Superior temporal gyrus (tissue), 1 donor: ENCODE measurements at regions not wholly inside any gene's neighbourhood (a gene's known extent, or its start where the extent isn't known, plus 50 kb on each side); places are given as distances from the start of the nearest gene placed in this dataset.
"Not testable (repeated sequence)": the region's sequence is repeated elsewhere in the genome, so short reads cannot be mapped to it uniquely, and the experiment has no call there.

ENCODE experiments used
- DNase-seq: peaks from one replicate; pipeline ENCODE4 v3.0.0-alpha.2; 2016; ENCODE audit errors: extremely low spot score

- DNase-seq = no peak
Measured at GRCh38 chr2:131584380-131584779, 56.7 kb downstream of the CCDC74A start.

- no peak for DNase-seq
Measured at GRCh38 chr2:131584940-131585339, 57.3 kb downstream of the CCDC74A start.

- no peak for DNase-seq
Measured at GRCh38 chr2:131588152-131588873, 60.6 kb downstream of the CCDC74A start.

GRCh38 chr2:131589126-131589525 lies 61.4 kb downstream of the CCDC74A start:
- not testable (repeated sequence) for DNase-seq

GRCh38 chr2:131590366-131590765 lies 62.7 kb downstream of the CCDC74A start:
- no peak for DNase-seq

- no peak for DNase-seq
Measured at GRCh38 chr2:131590896-131591295, 63.2 kb downstream of the CCDC74A start.

GRCh38 chr2:131596561-131596960 lies 68.9 kb downstream of the CCDC74A start:
- DNase-seq = not testable (repeated sequence)

GRCh38 chr2:131602444-131602843 lies 74.8 kb downstream of the CCDC74A start:
- DNase-seq = not testable (repeated sequence)

GRCh38 chr2:131604652-131605051 lies 77.0 kb downstream of the CCDC74A start:
- not testable (repeated sequence) for DNase-seq

GRCh38 chr2:131606366-131606765 lies 78.7 kb downstream of the CCDC74A start:
- not testable (repeated sequence) for DNase-seq

GRCh38 chr2:131607056-131607455 lies 79.4 kb downstream of the CCDC74A start:
- not testable (repeated sequence) for DNase-seq

- not testable (repeated sequence) for DNase-seq
Measured at GRCh38 chr2:131614539-131614938, 86.9 kb downstream of the CCDC74A start.

- DNase-seq = not testable (repeated sequence)
Measured at GRCh38 chr2:131618320-131618719, 90.6 kb downstream of the CCDC74A start.

- not testable (repeated sequence) for DNase-seq
Measured at GRCh38 chr2:131622874-131623273, 95.2 kb downstream of the CCDC74A start.

GRCh38 chr2:131626011-131626410 lies 98.3 kb downstream of the CCDC74A start:
- DNase-seq = not testable (repeated sequence)

GRCh38 chr2:131626565-131626964 lies 98.9 kb downstream of the CCDC74A start:
- DNase-seq = not testable (repeated sequence)

- not testable (repeated sequence) for DNase-seq
Measured at GRCh38 chr2:131627777-131628176, 100.1 kb downstream of the CCDC74A start.

GRCh38 chr2:131631648-131632047 lies 104.0 kb downstream of the CCDC74A start:
- not testable (repeated sequence) for DNase-seq

GRCh38 chr2:131633405-131633804 lies 105.7 kb downstream of the CCDC74A start:
- DNase-seq = not testable (repeated sequence)

- DNase-seq = not testable (repeated sequence)
Measured at GRCh38 chr2:131633827-131634695, 106.4 kb downstream of the CCDC74A start.

GRCh38 chr2:131635611-131636010 lies 107.9 kb downstream of the CCDC74A start:
- no peak for DNase-seq

- not testable (repeated sequence) for DNase-seq
Measured at GRCh38 chr2:131636704-131637308, 109.1 kb downstream of the CCDC74A start.
